HepG2 (cell line): ENCODE measurements at regions not wholly inside any gene's neighbourhood (a gene's known extent, or its start where the extent isn't known, plus 50 kb on each side); places are given as distances from the start of the nearest gene placed in this dataset.

Experiments used
- MBNL3 ChIP-seq: fragments of 250-450 bp; sonication (Bioruptor Pico); conservative IDR thresholded peaks from 2 replicates; pipeline ENCODE4 v1.8.0; 2022; ENCODE audit warnings: mild to moderate bottlenecking, inconsistent platforms
- RAD21 ChIP-seq: fragments of 450-650 bp; formaldehyde crosslinking; IDR thresholded peaks from 2 replicates; pipeline ENCODE4 v1.5.0; 2020; ENCODE audit warnings: mild to moderate bottlenecking
- RFX5 ChIP-seq: IDR thresholded peaks from 2 replicates; pipeline ENCODE4 v1.6.1; 2011; ENCODE audit warnings: low read depth, low read length, improper control_type of control experiment

DNA sequence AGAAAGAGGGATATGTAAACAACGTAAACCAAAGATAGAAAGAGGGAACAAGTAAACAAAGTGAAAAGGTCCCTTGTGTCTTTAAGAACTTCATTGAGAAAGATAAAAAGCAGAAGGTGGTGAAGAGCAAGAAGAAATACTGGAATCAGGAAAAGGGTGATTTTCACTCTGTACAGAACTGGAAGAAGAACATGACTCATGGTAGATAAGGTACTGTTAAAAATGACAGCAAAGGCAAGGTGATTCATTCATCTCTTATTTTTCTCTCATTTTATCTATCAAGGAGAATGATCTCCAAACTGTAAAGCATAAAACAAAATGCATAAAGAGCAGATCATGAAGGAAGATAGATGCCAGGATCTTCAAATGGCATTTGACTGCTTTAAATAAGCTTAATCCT, 724.6 kb upstream of the CELF4 start:
- TF ChIP-seq RAD21 (CRISPR knock-in tag), result no peak
- TF ChIP-seq RFX5, result no peak
- no peak for TF ChIP-seq MBNL3
